B cell (primary cell): ENCODE measurements at regions not wholly inside any gene's neighbourhood (a gene's known extent, or its start where the extent isn't known, plus 50 kb on each side); places are given as distances from the start of the nearest gene placed in this dataset.

Experiments used
- ATAC-seq: fragments of 200-7000 bp; cut with Tn5 transposase; one replicate; pipeline ENCODE4 v1.10.0; 2021; ENCODE audit warnings: low read depth, mild to moderate bottlenecking, moderate number of reproducible peaks, moderate library complexity
- CTCF ChIA-PET: fragments of 350-600 bp; sonication (Branson Sonifier 250); formaldehyde crosslinking; loops from one replicate; lab custom pipeline; 2021; ENCODE audit warnings: antibody characterized with exemption, inconsistent platforms; lab: Charles Lee
- POLR2A ChIA-PET: fragments of 350-600 bp; sonication (Branson Sonifier 250); formaldehyde crosslinking; loops from one replicate; lab custom pipeline; 2021; ENCODE audit warnings: antibody characterized with exemption; lab: Charles Lee
- DNase-seq: peaks from one replicate; pipeline ENCODE4 v3.0.0; 2013
- H2AFZ ChIP-seq: 2 replicates; pipeline ENCODE4 v1.6.1; 2012; ENCODE audit warnings: mild to moderate bottlenecking, low read depth, low read length; ENCODE audit not compliant: insufficient read depth, poor library complexity, severe bottlenecking
- H3K27ac ChIP-seq, 2 donors: 1 replicate in 1 of 2; 2 replicates in 1 of 2; pipeline ENCODE4 v1.5.1; 2012 to 2013; ENCODE audit warnings: low read length in 2 of 2, mild to moderate bottlenecking in 2 of 2, moderate library complexity in 1 of 2
- H3K27me3 ChIP-seq, 4 experiments: fragments of 200-600 bp in 1 of 4; sonication (generic) in 1 of 4; replicated peaks in 1 of 4; 1 replicate in 2 of 4; 2 replicates in 2 of 4; pipeline versions ENCODE4 v1.6.1 to v1.7.0; 2013 to 2016; ENCODE audit warnings: low read length in 3 of 4, mild to moderate bottlenecking in 2 of 4, mixed read lengths in 1 of 4, moderate library complexity in 1 of 4; ENCODE audit not compliant: insufficient read depth in 4 of 4, control insufficient read depth in 3 of 4; ENCODE audit errors: control extremely low read depth in 1 of 4
- H3K36me3 ChIP-seq, 2 experiments: replicated peaks in 1 of 2; 1 replicate in 1 of 2; 2 replicates in 1 of 2; pipeline versions ENCODE4 v1.6.1 to v1.7.1; 2013; ENCODE audit warnings: low read length in 1 of 2; ENCODE audit not compliant: insufficient read depth in 2 of 2, control insufficient read depth in 1 of 2; ENCODE audit errors: control extremely low read depth in 1 of 2, extremely low read depth in 1 of 2
- H3K4me1 ChIP-seq, 2 donors: fragments of 200-600 bp in 1 of 2; sonication (generic) in 1 of 2; 1 replicate in 1 of 2; 2 replicates in 1 of 2; pipeline versions ENCODE4 v1.5.1 to v1.6.1; 2013 to 2017; ENCODE audit warnings: low read length in 2 of 2; ENCODE audit not compliant: control insufficient read depth in 2 of 2, insufficient read depth in 2 of 2
- H3K4me2 ChIP-seq: replicated peaks from 2 replicates; pipeline ENCODE3; 2012; ENCODE audit warnings: mild to moderate bottlenecking, low read depth, low read length; ENCODE audit not compliant: poor library complexity, severe bottlenecking
- H3K4me3 ChIP-seq, 5 experiments: fragments of 200-600 bp in 1 of 5; sonication (generic) in 1 of 5; 1 replicate in 3 of 5; 2 replicates in 2 of 5; pipeline versions ENCODE4 v1.5.1 to v1.7.0; 2011 to 2016; ENCODE audit warnings: low read length in 4 of 5, mild to moderate bottlenecking in 4 of 5, low read depth in 2 of 5, control low read depth in 1 of 5, moderate library complexity in 1 of 5; ENCODE audit not compliant: insufficient read depth in 1 of 5; ENCODE audit errors: control extremely low read depth in 1 of 5, extremely low read depth in 1 of 5
- H3K79me2 ChIP-seq: fragments of 200-600 bp; sonication (generic); one replicate; pipeline ENCODE4 v1.6.0; 2016; ENCODE audit warnings: low read length; ENCODE audit not compliant: control insufficient read depth, insufficient read depth
- H3K9ac ChIP-seq: fragments of 200-600 bp; sonication (generic); 2 replicates; pipeline ENCODE4 v1.6.1; 2017; ENCODE audit warnings: mild to moderate bottlenecking, low read length, moderate library complexity
- H3K9me3 ChIP-seq, 3 donors: one replicate each; pipeline versions ENCODE4 v1.6.1 to v1.7.1; 2013; ENCODE audit warnings: low read length in 2 of 3; ENCODE audit not compliant: control insufficient read depth in 2 of 3, insufficient read depth in 1 of 3; ENCODE audit errors: control extremely low read depth in 1 of 3
- H4K20me1 ChIP-seq: 2 replicates; pipeline ENCODE4 v1.6.0; 2012; ENCODE audit warnings: mild to moderate bottlenecking, low read length; ENCODE audit not compliant: insufficient read depth, control insufficient read depth, poor library complexity, severe bottlenecking
- H3K27ac Mint-ChIP-seq: one replicate; pipeline ENCODE4 v1.8.0; 2021; ENCODE audit warnings: mixed read lengths
- H3K27me3 Mint-ChIP-seq: one replicate; pipeline ENCODE4 v1.8.0; 2021; ENCODE audit warnings: mixed read lengths
- H3K4me1 Mint-ChIP-seq: one replicate; pipeline ENCODE4 v1.8.0; 2021; ENCODE audit warnings: mixed read lengths
- H3K4me3 Mint-ChIP-seq: one replicate; pipeline ENCODE4 v1.8.0; 2021; ENCODE audit warnings: mixed read lengths
- H3K9me3 Mint-ChIP-seq: one replicate; pipeline ENCODE4 v1.8.0; 2022; ENCODE audit warnings: mixed read lengths; ENCODE audit not compliant: insufficient read depth
- CTCF ChIP-seq: fragments of 200-600 bp; IDR thresholded peaks from one replicate; pipeline ENCODE4 v1.8.0; 2022; ENCODE audit warnings: antibody characterized with exemption, mild to moderate bottlenecking
- EZH2 ChIP-seq: IDR thresholded peaks from 2 replicates; pipeline ENCODE4 v1.6.1; 2012; ENCODE audit warnings: borderline replicate concordance, low read depth, mild to moderate bottlenecking, moderate library complexity, low read length; ENCODE audit not compliant: insufficient read depth, poor library complexity, severe bottlenecking
- WGBS: methylation state at CpG from one replicate; pipeline ENCODE4 v1.1.5; 2013; ENCODE audit warnings: missing lambda C conversion rate; ENCODE audit not compliant: insufficient coverage; 5-methylcytosine and 5-hydroxymethylcytosine counted together
- intact Hi-C: fragments of 100-400 bp; cut with micrococcal nuclease; formaldehyde crosslinking; loops from one replicate; pipeline ENCODE4 v1.10.0; 2022

DNA sequence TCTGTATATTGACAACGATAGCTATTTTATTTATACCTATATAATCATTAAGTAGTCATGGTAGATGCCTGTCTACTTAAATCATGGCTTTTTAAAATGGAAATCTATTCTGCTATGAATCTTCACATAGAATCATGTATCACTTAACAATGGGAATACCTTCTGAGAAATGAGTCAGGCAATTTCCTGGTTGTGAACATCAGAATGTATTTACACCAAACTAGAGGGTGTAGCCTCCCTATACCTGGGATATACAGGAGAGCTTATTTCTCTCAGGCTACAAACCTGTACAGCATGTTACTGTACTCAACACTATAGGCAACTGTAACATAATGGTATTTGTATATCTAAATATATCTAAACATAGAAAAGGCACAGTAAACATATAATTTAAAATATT, 502.3 kb downstream of the ZWINT start:
- H3K27me3 Mint-ChIP-seq = no peaks in the 10 kb centered on the region
- H3K4me1 Mint-ChIP-seq = no peaks in the 10 kb centered on the region
- no CpG with 5 or more reads among the region's 1 CpG for WGBS
- Histone ChIP-seq H2AFZ (no peak overlapping the region), H3K79me2 (no peaks in the 10 kb centered on the region), H3K4me2 (no peak overlapping the region), H4K20me1 (no peaks in the 10 kb centered on the region), H3K4me3 (no peak overlapping the region), H3K9me3 (peaks cover 0 to 3% (median 0%) of the 10 kb centered on the region in 3 donors), H3K4me1 (no peaks in the 10 kb centered on the region), H3K36me3 (no peaks in the 10 kb centered on the region), H3K27me3 (no peaks in the 10 kb centered on the region), H3K27ac (no peak overlapping the region), H3K9ac (no peak overlapping the region)
- CTCF ChIA-PET = interaction anchor here (0.7 kb wide), 1 partner anchor 134 kb away, joined by 3 read pairs; no protein-coding TSS in a partner anchor
- POLR2A ChIA-PET = no interaction called here
- H3K27ac Mint-ChIP-seq = no peak overlapping the region
- intact Hi-C loops = no loop called here
- DNase-seq (no peak), ATAC-seq (no peak)
- H3K9me3 Mint-ChIP-seq = no peaks in the 10 kb centered on the region
- TF ChIP-seq CTCF = no peak
- no peak for TF ChIP-seq EZH2
- no peak overlapping the region for H3K4me3 Mint-ChIP-seq

DNA sequence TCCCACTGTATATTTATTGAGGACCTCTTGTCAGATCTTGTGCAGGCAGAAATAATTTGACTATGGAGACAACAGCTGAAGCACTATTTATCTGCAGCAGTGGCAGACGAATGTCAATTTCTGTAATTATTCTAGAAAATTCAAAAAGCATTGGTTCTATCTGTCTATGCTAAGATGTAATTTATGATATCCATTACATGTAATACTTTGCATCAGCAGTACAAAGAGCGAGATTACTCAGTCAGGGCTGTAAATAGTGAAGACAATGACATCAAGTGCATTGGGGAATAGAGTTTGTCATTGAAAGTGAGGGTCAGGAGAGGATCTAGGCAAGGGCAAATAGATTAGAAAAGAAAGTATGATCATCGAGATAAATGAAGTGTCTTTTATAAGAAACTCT, 508.2 kb downstream of the ZWINT start:
- Mint-ChIP-seq H3K4me3 (no peak overlapping the region), H3K27ac (no peak overlapping the region), H3K9me3 (no peaks in the 10 kb centered on the region), H3K4me1 (no peaks in the 10 kb centered on the region), H3K27me3 (no peaks in the 10 kb centered on the region)
- Histone ChIP-seq H3K4me3 (no peak overlapping the region), H3K27ac (no peak overlapping the region), H3K4me2 (no peak overlapping the region), H3K4me1 (no peaks in the 10 kb centered on the region), H3K36me3 (no peaks in the 10 kb centered on the region), H3K79me2 (no peaks in the 10 kb centered on the region), H3K9ac (no peak overlapping the region), H3K27me3 (no peaks in the 10 kb centered on the region), H2AFZ (no peak overlapping the region), H3K9me3 (no peaks in the 10 kb centered on the region), H4K20me1 (no peaks in the 10 kb centered on the region)
- DNase-seq (no peak), ATAC-seq (no peak)
- POLR2A ChIA-PET = no interaction called here
- intact Hi-C loops = no loop called here
- CTCF ChIA-PET = no interaction called here
- no CpG with 5 or more reads among the region's 3 CpGs for WGBS
- no peak for TF ChIP-seq CTCF
- no peak for TF ChIP-seq EZH2
